CMK (cell line): ENCODE measurements at regions not wholly inside any gene's neighbourhood (a gene's known extent, or its start where the extent isn't known, plus 50 kb on each side); places are given as distances from the start of the nearest gene placed in this dataset.
"Not testable (repeated sequence)": the region's sequence is repeated elsewhere in the genome, so short reads cannot be mapped to it uniquely, and the experiment has no call there.

Source experiments
- DNase-seq: peaks from one replicate; pipeline ENCODE4 v3.0.0-alpha.2; 2010; ENCODE audit warnings: low read depth

DNA sequence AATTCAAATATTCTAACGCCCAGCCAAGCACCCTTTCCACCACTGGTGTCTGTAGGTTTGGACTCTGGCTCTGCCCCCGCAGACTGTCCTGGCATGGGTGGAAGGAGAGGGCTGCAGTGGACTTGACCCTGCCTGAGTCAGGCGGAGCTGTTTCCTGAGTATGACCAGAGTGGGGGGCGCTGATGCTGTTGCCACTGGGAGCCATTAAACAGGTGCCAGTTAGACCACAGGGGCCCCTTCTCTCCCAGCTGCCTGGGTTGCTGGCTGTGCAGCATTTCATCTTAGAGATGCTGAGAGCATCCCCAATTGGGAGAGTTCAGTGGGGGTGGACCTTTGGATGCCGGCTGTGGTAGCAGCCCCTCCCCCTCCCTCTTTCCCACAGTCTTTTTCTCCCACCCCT, 539.5 kb downstream of the MATN1 start:
- DNase-seq: no peak

GRCh38 chr1:30183006-30183405, 540.4 kb downstream of the MATN1 start:
- DNase-seq: no peak

GRCh38 chr1:30179942-30180543, 543.3 kb downstream of the MATN1 start:
- DNase-seq: no peak

GRCh38 chr1:30176477-30176876, 546.9 kb downstream of the MATN1 start:
- no peak for DNase-seq

DNA sequence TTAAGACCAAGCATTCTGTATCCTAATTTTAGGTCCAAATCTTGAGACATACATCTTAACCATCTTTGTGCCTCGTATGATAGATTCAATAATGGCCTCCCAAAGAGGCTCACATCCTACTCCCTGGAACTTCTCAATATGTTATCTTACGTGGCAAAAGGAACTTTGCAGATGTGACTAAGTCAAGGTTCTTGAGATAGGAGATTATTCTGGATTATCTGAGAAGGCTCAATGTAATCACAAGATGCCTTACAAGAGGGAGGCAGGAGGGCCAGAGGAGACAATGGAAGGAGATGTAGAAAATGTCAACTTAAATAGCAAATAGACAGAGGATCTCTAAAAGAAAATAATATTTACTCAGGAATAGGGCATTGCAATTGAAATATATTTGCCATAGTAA, 548.9 kb downstream of the MATN1 start:
- DNase-seq: no peak

GRCh38 chr1:30173560-30173959, 549.8 kb downstream of the MATN1 start:
- DNase-seq: no peak

- DNase-seq: no peak
Observed at GRCh38 chr1:30172757-30173156, 550.6 kb downstream of the MATN1 start.

- no peak for DNase-seq
Observed at GRCh38 chr1:30172299-30172694, 551.1 kb downstream of the MATN1 start.

DNA sequence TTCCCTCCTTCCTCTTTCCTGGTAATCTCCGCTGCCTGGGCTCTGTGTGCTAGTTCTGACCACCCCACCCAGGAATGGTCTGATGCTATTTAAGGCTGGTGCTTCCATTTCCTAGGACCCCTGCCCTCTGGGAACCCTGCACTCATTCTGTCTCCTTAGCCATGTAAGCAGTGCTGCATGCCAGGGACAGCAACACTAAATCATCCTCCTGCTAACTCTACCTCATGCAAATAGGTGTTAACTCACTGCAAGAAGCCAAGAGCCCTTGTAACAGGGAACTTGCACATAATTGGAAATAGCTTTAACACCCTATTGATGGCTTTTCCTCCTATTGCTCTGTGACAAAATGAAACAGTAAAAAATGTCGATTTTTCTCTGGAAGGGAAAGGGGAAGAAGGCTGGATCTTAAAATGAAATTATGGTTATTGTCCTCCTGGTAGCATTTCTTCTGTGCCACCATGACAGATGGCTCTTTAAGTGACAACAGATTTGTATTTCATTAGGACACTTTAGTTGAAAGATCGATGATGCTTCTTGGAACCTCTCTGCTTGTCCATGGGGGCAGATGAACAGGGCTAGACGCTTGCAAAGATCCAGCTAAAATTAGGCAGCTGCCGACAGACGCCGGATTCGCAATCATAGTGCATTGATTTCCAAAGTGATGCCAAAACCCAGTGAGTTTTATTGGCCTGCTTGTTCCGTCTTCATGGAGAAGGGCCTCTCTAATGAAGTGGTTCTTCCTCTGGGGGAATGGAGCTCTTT, 551.7 kb downstream of the MATN1 start:
- DNase-seq: no peak

DNA sequence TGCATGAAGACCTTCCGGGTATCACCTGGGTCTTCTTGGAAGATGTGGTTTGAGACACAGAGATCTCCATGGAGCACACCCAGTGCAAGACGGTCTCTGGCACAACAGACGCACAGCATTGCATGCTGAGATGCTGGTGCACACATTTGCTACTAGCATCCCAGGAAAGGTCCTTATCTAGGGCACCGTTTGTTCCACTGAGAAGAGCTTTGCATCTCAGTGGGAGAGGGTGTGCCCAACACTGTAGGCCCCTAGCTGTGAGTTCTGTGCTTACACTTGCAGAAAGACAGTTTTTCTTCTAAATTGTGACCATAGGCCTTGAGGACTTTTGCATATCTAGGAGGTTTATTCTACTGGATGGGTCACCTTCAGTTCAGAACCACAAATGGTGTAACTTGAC, 554.1 kb downstream of the MATN1 start:
- DNase-seq: no peak

- DNase-seq: no peak
Observed at GRCh38 chr1:30166174-30166573, 557.2 kb downstream of the MATN1 start.

GRCh38 chr1:30165116-30165515, 558.3 kb downstream of the MATN1 start:
- DNase-seq: no peak

DNA sequence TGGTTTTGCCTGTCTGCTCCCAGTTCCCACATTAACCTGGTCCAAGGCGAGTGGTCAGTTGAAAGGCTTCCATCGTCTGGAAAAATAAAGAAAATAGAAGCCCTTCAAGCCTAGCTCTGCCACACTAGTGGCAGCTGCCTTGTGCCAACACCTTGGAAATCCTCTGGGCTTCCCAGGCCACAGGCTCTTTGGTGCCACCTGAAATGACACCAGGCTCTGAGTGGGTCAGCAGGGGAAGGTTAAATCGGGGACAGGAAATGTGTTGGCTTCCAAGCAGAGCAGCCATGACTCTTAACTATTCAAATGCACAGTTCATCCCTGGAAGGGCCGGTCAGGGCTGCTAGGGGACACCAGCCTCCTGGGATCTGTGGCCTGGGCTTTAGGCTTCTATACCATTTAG, 558.7 kb downstream of the MATN1 start:
- no peak for DNase-seq

DNA sequence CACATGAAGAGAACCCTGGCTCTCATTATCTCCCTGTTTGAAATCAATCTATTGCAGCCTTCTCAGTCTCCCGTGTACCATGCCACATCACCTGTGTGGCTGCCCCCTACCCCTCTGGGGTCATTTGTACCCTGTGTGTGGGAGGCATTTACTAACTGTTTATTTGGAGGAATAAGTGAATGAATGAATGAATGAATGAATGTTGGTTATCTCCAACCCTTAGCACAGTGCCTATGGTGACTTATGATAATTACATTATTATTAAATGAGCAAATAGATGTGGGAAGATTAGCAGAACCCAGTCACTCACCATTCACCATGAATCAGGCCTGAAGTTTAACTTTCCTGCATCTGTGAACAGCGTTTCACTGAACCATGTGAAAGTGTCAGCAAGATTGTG, 560.8 kb downstream of the MATN1 start:
- no peak for DNase-seq

DNA sequence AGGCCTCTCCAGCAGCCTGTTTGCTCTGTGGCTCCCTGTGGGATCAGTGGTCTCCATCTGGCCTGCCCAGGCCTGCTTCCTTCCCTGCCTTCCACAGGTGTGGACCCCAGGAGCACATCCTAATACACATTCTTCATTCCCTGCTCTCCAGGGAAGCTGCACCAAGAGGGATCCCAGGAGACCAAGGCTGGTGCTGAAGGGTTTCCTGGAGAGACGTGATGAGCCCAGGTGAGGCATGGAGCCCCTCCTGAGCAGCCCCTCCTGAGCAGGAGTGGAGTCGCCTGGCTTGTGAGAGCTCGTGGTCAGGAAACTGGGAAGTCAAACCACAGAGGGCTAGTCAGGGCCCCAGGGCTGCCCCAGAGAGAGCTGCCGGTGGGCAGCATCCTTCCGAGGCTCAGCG, 561.4 kb downstream of the MATN1 start:
- DNase-seq: no peak

DNA sequence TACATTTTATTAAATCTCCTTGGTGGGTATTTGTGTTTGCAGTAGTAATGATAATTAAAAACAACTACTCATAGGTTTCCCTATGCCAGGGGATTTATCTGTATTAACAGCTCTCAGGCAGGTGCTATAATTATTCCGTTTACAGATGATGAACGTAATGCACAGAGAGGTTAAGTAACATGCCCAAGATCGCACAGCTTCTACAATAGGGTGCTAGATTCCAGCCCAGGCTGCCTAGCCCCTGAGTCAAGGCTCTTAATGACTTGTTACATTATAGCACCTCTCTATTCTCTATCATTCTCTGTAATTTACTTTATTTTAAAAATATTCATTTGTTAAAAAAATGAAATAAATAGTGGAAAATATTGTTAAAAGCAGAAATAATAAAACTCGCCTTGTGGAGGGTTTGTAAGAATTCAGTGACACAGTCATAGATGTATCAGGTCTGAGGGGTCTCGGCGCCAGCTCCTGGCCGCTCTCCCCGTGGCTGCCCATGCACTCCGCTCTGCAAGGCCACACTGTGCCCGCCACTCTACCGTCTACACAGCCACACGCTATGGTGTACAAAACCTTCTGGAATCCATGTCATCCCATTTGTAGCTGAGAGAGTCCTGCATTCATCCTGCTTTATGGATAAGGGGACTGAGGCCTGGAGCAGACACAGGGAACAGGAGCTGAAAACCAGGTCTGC, 562.2 kb downstream of the MATN1 start:
- no peak for DNase-seq

GRCh38 chr1:30159015-30159414, 564.4 kb downstream of the MATN1 start:
- DNase-seq: no peak

DNA sequence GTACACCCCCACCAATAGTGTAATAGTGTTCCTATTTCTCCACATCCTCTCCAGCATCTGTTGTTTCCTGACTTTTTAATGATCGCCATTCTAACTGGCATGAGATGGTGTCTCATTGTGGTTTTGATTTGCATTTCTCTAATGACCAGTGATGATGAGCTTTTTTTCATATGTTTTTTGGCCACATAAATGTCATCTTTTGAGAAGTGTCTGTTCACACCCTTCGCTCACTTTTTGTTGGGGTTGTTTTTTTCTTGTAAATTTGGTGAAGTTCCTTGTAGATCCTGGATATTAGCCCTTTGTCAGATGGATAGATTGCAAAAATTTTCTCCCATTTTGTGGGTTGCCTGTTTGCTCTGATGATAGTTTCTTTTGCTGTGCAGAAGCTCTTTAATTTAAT, 567.7 kb downstream of the MATN1 start:
- not testable (repeated sequence) for DNase-seq

GRCh38 chr1:30155253-30155652, 568.1 kb downstream of the MATN1 start:
- DNase-seq: not testable (repeated sequence)

DNA sequence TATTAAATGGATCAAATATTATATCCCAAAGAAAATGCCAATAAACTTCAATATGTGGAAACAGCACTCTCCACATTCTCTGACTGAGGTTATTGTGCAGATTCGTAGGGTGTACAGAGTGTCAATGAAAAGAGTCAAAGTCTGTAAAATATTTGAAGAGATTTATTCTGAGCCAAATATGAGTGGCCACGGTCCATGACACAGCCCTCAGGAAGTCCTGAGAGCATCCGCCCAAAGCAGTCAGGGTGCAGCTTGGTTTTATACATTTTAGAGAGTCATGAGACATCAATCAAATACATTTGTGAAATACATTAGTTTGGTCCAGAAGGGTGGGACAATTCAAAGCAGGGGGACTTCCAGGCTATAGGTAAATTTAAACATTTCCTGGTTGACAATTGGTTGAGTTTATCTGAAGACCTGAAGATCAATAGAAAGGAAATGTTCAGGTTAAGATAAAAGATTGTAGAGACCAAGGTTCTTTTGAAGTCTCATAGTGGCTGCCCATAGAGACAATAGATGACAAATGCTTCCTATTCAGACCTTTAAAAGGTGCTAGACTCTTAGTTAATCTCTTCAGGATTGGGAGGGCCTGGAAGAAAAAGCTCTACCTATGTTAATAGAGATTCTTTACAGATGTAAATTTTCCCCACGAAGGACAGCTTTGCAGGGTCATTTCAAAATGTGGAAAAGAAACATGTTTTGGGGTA, 569.5 kb downstream of the MATN1 start:
- no peak for DNase-seq

- DNase-seq: no peak
Observed at GRCh38 chr1:30151826-30152225, 571.6 kb downstream of the MATN1 start.

DNA sequence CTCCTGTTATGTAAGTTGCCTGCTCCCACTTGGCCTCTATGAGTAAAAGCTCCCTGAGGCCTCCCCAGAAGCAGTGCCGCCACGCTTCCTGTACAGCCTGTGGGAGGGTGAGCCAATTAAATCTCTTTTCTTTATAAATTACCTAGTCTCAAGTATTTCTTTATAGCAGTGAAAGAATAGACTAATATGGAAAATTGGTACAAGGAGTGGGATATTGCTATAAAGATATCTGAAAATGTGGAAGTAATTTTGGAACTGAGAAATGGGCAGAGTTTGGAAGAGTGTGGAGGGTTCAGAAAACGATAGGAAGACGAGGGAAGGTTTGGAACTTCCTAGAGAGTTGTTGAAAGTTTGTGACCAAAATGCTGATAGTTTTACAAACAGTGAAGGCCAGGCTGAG, 572.3 kb downstream of the MATN1 start:
- DNase-seq: no peak

DNA sequence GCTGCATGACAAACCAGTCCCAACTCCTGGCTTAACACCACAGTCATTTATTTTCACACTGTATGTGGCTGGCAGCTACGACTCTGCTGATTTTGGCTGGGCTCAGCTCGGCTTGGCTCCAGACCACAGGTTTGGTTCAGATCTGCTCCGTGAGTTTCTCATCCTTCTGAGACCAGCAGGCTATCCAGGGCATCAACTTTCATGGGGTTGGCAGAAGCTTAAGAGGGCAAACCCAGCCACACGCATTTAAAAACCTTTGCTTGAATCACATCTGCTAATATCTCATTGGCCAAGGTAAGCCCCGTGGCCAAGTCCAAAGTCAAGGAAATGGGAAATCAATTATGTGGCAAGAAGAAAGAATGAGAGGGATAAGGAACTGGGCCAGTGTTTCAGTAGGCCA, 574.2 kb downstream of the MATN1 start:
- DNase-seq: no peak
